H1 (cell line): ENCODE measurements at regions not wholly inside any gene's neighbourhood (a gene's known extent, or its start where the extent isn't known, plus 50 kb on each side); places are given as distances from the start of the nearest gene placed in this dataset.

Experiments
- BACH1 ChIP-seq: IDR thresholded peaks from 2 replicates; pipeline ENCODE4 v1.6.1; 2012; ENCODE audit warnings: low read length, improper control_type of control experiment
- EP300 ChIP-seq, 2 experiments: IDR thresholded peaks; 1 replicate in 1 of 2; 2 replicates in 1 of 2; pipeline ENCODE4 v1.6.1; 2011 to 2012; ENCODE audit warnings: low read depth in 2 of 2, low read length in 2 of 2, mild to moderate bottlenecking in 2 of 2, borderline replicate concordance in 1 of 2, inconsistent platforms in 1 of 2, moderate library complexity in 1 of 2
- EZH2 ChIP-seq: fragments of 200-600 bp; sonication (generic); IDR thresholded peaks from 2 replicates; pipeline ENCODE4 v1.7.1; 2012; ENCODE audit warnings: low read depth, mild to moderate bottlenecking, moderate library complexity, low read length, inconsistent platforms; ENCODE audit not compliant: severe bottlenecking
- POLR2A ChIP-seq, 2 experiments: IDR thresholded peaks; 1 replicate in 1 of 2; 2 replicates in 1 of 2; pipeline ENCODE4 v1.6.1; 2011; ENCODE audit warnings: low read depth in 2 of 2, low read length in 2 of 2, mild to moderate bottlenecking in 2 of 2; ENCODE audit errors: control extremely low read depth in 1 of 2
- POLR2AphosphoS5 ChIP-seq: IDR thresholded peaks from 2 replicates; pipeline ENCODE4 v1.6.1; 2011; ENCODE audit warnings: low read depth, low read length
- TBP ChIP-seq: IDR thresholded peaks from 2 replicates; pipeline ENCODE4 v1.6.1; 2011; ENCODE audit warnings: low read depth, low read length, improper control_type of control experiment
- TEAD4 ChIP-seq: IDR thresholded peaks from 2 replicates; pipeline ENCODE4 v1.6.1; 2012; ENCODE audit warnings: low read depth, low read length, inconsistent platforms, mixed read lengths
- TF ChIP-seq, protein P1 (sequence below), 3 experiments: IDR thresholded peaks; 1 replicate in 2 of 3; 2 replicates in 1 of 3; pipeline versions ENCODE4 v1.5.1 to v1.6.1; 2011; ENCODE audit warnings: low read length in 3 of 3, mild to moderate bottlenecking in 3 of 3, inconsistent platforms in 2 of 3, low read depth in 1 of 3, moderate library complexity in 1 of 3; ENCODE audit not compliant: insufficient read depth in 1 of 3; ENCODE audit errors: control extremely low read depth in 1 of 3
- TF ChIP-seq, protein P2 (sequence below): IDR thresholded peaks from 2 replicates; pipeline ENCODE4 v1.6.1; 2012; ENCODE audit warnings: low read length, inconsistent platforms

DNA sequence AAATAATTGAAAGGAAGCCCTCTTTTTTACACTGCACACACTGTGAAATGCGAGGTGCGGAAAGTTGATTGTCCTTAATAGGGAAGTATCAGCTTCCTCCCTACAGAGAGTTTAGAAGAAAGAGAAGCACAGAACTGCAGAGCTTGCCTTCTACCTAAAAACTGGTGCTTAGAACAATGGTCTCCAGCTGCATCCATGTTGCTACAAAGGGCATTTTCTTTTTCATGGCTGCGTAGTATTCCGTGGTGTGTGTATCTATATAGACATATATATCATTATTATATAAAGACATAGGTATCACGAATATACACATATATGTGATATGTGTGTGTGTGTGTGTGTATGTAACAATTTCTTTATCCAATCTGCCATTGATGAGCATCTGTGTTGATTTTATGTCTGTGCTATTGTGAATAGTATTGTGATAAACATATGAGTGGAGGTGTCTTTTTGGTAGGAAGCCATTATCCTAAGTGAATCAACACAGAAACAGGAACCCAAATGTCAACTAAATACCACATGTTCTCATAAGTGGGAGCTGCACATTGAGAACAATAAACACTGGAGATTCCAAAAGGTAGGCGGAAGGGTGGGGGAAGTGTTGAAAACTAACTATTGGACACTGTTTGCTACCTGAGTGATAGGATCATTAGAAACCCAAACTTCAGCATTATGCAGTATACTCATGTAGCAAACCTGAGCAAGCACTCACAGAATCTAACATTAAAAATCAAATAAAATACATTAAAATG, 290.0 kb upstream of the RUNX1 start:
- TF ChIP-seq, protein P1, sequence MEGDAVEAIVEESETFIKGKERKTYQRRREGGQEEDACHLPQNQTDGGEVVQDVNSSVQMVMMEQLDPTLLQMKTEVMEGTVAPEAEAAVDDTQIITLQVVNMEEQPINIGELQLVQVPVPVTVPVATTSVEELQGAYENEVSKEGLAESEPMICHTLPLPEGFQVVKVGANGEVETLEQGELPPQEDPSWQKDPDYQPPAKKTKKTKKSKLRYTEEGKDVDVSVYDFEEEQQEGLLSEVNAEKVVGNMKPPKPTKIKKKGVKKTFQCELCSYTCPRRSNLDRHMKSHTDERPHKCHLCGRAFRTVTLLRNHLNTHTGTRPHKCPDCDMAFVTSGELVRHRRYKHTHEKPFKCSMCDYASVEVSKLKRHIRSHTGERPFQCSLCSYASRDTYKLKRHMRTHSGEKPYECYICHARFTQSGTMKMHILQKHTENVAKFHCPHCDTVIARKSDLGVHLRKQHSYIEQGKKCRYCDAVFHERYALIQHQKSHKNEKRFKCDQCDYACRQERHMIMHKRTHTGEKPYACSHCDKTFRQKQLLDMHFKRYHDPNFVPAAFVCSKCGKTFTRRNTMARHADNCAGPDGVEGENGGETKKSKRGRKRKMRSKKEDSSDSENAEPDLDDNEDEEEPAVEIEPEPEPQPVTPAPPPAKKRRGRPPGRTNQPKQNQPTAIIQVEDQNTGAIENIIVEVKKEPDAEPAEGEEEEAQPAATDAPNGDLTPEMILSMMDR (IDR thresholded peaks at IDR 0.05; ENCODE audit: control extremely low read depth in 1 of 3, insufficient read depth in 1 of 3, low read depth in 1 of 3, low read length in 3 of 3), result no peak
- TF ChIP-seq POLR2AphosphoS5 (no peak), POLR2A (IDR thresholded peaks at IDR 0.05; ENCODE audit: control extremely low read depth in 1 of 2, low read depth in 2 of 2, low read length in 2 of 2) (no peak), EZH2 (no peak), TBP (no peak), BACH1 (no peak), TEAD4 (no peak), EP300 (IDR thresholded peaks at IDR 0.05; ENCODE audit: borderline replicate concordance in 1 of 2, low read depth in 2 of 2, low read length in 2 of 2) (no peak)
- TF ChIP-seq, protein P2, sequence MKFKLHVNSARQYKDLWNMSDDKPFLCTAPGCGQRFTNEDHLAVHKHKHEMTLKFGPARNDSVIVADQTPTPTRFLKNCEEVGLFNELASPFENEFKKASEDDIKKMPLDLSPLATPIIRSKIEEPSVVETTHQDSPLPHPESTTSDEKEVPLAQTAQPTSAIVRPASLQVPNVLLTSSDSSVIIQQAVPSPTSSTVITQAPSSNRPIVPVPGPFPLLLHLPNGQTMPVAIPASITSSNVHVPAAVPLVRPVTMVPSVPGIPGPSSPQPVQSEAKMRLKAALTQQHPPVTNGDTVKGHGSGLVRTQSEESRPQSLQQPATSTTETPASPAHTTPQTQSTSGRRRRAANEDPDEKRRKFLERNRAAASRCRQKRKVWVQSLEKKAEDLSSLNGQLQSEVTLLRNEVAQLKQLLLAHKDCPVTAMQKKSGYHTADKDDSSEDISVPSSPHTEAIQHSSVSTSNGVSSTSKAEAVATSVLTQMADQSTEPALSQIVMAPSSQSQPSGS, result no peak
